OCI-LY1 (cell line): ENCODE measurements at regions not wholly inside any gene's neighbourhood (a gene's known extent, or its start where the extent isn't known, plus 50 kb on each side); places are given as distances from the start of the nearest gene placed in this dataset.

Experiments used
- H2AFZ ChIP-seq: fragments of 200-600 bp; sonication (generic), shearing (Covaris generic); 2 replicates; pipeline ENCODE4 v1.6.0; 2014; ENCODE audit warnings: antibody characterized with exemption, mild to moderate bottlenecking, low read length
- H3F3A ChIP-seq: fragments of 200-600 bp; sonication (generic), shearing (Covaris generic); 2 replicates; pipeline ENCODE4 v1.6.0; 2014; ENCODE audit warnings: mild to moderate bottlenecking, antibody characterized with exemption, low read length, moderate library complexity; ENCODE audit not compliant: insufficient read depth
- H3K27ac ChIP-seq: fragments of 200-600 bp; sonication (generic); 2 replicates; pipeline ENCODE4 v1.5.1; 2014; ENCODE audit warnings: low read length, mixed run types, mild to moderate bottlenecking, low read depth; ENCODE audit not compliant: poor library complexity, severe bottlenecking
- H3K27me3 ChIP-seq: fragments of 200-600 bp; sonication (generic); 2 replicates; pipeline ENCODE4 v1.6.0; 2014; ENCODE audit warnings: antibody characterized with exemption, mild to moderate bottlenecking, low read length, moderate library complexity; ENCODE audit not compliant: insufficient read depth
- H3K36me3 ChIP-seq: fragments of 200-600 bp; sonication (generic); 2 replicates; pipeline ENCODE4 v1.6.1; 2014; ENCODE audit warnings: mild to moderate bottlenecking, antibody characterized with exemption, low read length, moderate library complexity, mixed read lengths; ENCODE audit not compliant: insufficient read depth
- H3K4me1 ChIP-seq: fragments of 200-600 bp; sonication (generic); 2 replicates; pipeline ENCODE4 v1.5.1; 2014; ENCODE audit warnings: mild to moderate bottlenecking, low read length, moderate library complexity; ENCODE audit not compliant: insufficient read depth, severe bottlenecking
- H3K4me2 ChIP-seq: fragments of 200-600 bp; sonication (generic), shearing (Covaris generic); 2 replicates; pipeline ENCODE4 v1.6.1; 2014; ENCODE audit warnings: low read length
- H3K4me3 ChIP-seq: fragments of 200-600 bp; sonication (generic); 2 replicates; pipeline ENCODE4 v1.5.1; 2014; ENCODE audit warnings: low read length, low read depth, mild to moderate bottlenecking, mixed read lengths; ENCODE audit not compliant: poor library complexity, severe bottlenecking
- H3K79me2 ChIP-seq: fragments of 200-600 bp; shearing (Covaris generic); 2 replicates; pipeline ENCODE4 v1.6.1; 2016; ENCODE audit warnings: mixed run types, low read length, mixed read lengths; ENCODE audit not compliant: insufficient read depth
- H3K9ac ChIP-seq: fragments of 200-600 bp; sonication (generic), shearing (Covaris generic); 2 replicates; pipeline ENCODE4 v1.6.1; 2014; ENCODE audit warnings: mild to moderate bottlenecking, low read length, mixed read lengths
- H3K9me2 ChIP-seq: fragments of 200-600 bp; sonication (generic), shearing (Covaris generic); 2 replicates; pipeline ENCODE4 v1.6.1; 2014; ENCODE audit warnings: low read depth, mild to moderate bottlenecking, low read length, mixed read lengths
- H3K9me3 ChIP-seq: fragments of 200-600 bp; shearing (Covaris generic); 2 replicates; pipeline ENCODE4 v1.6.1; 2014; ENCODE audit warnings: low read length, mixed read lengths
- H4K20me1 ChIP-seq: fragments of 200-600 bp; sonication (generic), shearing (Covaris generic); 2 replicates; pipeline ENCODE4 v1.6.0; 2016; ENCODE audit warnings: mild to moderate bottlenecking, low read length; ENCODE audit not compliant: insufficient read depth
- CTCF ChIP-seq: fragments of 200-600 bp; sonication (generic), shearing (Covaris generic); IDR thresholded peaks from 2 replicates; pipeline ENCODE4 v1.5.1; 2017; ENCODE audit warnings: mild to moderate bottlenecking, antibody characterized with exemption, low read length, moderate library complexity, mixed read lengths
- EZH2 ChIP-seq: fragments of 200-600 bp; sonication (generic), shearing (Covaris generic); IDR thresholded peaks from 2 replicates; pipeline ENCODE4 v1.8.0; 2017; ENCODE audit warnings: borderline replicate concordance, mixed run types, mild to moderate bottlenecking, antibody characterized with exemption, low read length, moderate library complexity, mixed read lengths

- Histone ChIP-seq H3K27me3 (no peaks in the 10 kb centered on the region), H3K27ac (no peak overlapping the region), H2AFZ (no peak overlapping the region), H3K9me3 (no peaks in the 10 kb centered on the region), H3F3A (no peaks in the 10 kb centered on the region), H3K9me2 (no peaks in the 10 kb centered on the region), H3K9ac (no peak overlapping the region), H3K36me3 (no peaks in the 10 kb centered on the region), H3K4me2 (no peak overlapping the region), H3K4me1 (no peaks in the 10 kb centered on the region), H4K20me1 (no peaks in the 10 kb centered on the region), H3K79me2 (no peaks in the 10 kb centered on the region), H3K4me3 (no peak overlapping the region)
- TF ChIP-seq CTCF = no peak
- TF ChIP-seq EZH2 = no peak
These were observed 165.3 kb upstream of the LEF1 start for GRCh38 chr4:108334031-108334430.

GRCh38 chr4:108333353-108333942 is 164.7 kb upstream of the LEF1 start:
- Histone ChIP-seq H2AFZ (no peak overlapping the region), H3K4me3 (no peak overlapping the region), H3K27me3 (no peaks in the 10 kb centered on the region), H3K9ac (no peak overlapping the region), H3K4me1 (no peaks in the 10 kb centered on the region), H3K36me3 (no peaks in the 10 kb centered on the region), H3K4me2 (no peak overlapping the region), H3F3A (no peaks in the 10 kb centered on the region), H3K9me3 (no peaks in the 10 kb centered on the region), H3K27ac (no peak overlapping the region), H3K79me2 (no peaks in the 10 kb centered on the region), H3K9me2 (no peaks in the 10 kb centered on the region), H4K20me1 (no peaks in the 10 kb centered on the region)
- TF ChIP-seq CTCF (no peak), EZH2 (no peak)

GRCh38 chr4:108331905-108332632 is 163.3 kb upstream of the LEF1 start:
- Histone ChIP-seq H3K4me1 (no peaks in the 10 kb centered on the region), H3K9ac (no peak overlapping the region), H3K4me3 (no peak overlapping the region), H3K27me3 (no peaks in the 10 kb centered on the region), H2AFZ (no peak overlapping the region), H3F3A (no peaks in the 10 kb centered on the region), H3K9me2 (no peaks in the 10 kb centered on the region), H3K9me3 (no peaks in the 10 kb centered on the region), H3K27ac (no peak overlapping the region), H4K20me1 (no peaks in the 10 kb centered on the region), H3K36me3 (no peaks in the 10 kb centered on the region), H3K79me2 (no peaks in the 10 kb centered on the region), H3K4me2 (no peak overlapping the region)
- TF ChIP-seq CTCF (no peak), EZH2 (no peak)
